HEK293T (cell line): ENCODE measurements at regions not wholly inside any gene's neighbourhood (a gene's known extent, or its start where the extent isn't known, plus 50 kb on each side); places are given as distances from the start of the nearest gene placed in this dataset.

Source experiments
- CTCF ChIA-PET: fragments of 350-600 bp; formaldehyde crosslinking; extraction: SDS; loops from one replicate; lab custom pipeline; 2021; ENCODE audit warnings: antibody characterized with exemption, inconsistent platforms; lab: Yijun Ruan, JAX
- POLR2A ChIA-PET: fragments of 350-600 bp; formaldehyde crosslinking; extraction: SDS; loops from one replicate; lab custom pipeline; 2020; ENCODE audit warnings: antibody characterized with exemption, inconsistent platforms; lab: Yijun Ruan, JAX
- DNase-seq: peaks from one replicate; pipeline ENCODE4 v3.0.0; 2012; ENCODE audit warnings: mixed read lengths; ENCODE audit errors: extremely low spot score
- ARNT ChIP-seq: fragments of 450-650 bp; IDR thresholded peaks from 2 replicates; pipeline ENCODE4 v1.6.1; 2017; ENCODE audit warnings: mild to moderate bottlenecking
- BHLHE40 ChIP-seq: fragments of 450-650 bp; IDR thresholded peaks from 2 replicates; pipeline ENCODE4 v1.6.1; 2016; ENCODE audit warnings: mild to moderate bottlenecking, moderate library complexity, borderline replicate concordance
- CTBP1 ChIP-seq: fragments of 450-650 bp; IDR thresholded peaks from 2 replicates; pipeline ENCODE4 v1.6.1; 2016; ENCODE audit warnings: borderline replicate concordance
- ELF4 ChIP-seq: fragments of 450-650 bp; IDR thresholded peaks from 2 replicates; pipeline ENCODE4 v1.6.1; 2017; ENCODE audit warnings: antibody characterized with exemption
- FOXA1 ChIP-seq: fragments of 450-650 bp; IDR thresholded peaks from 2 replicates; pipeline ENCODE4 v1.6.1; 2016; ENCODE audit warnings: mild to moderate bottlenecking
- FOXK2 ChIP-seq: fragments of 450-650 bp; IDR thresholded peaks from 2 replicates; pipeline ENCODE4 v1.6.1; 2016; ENCODE audit warnings: mild to moderate bottlenecking
- FOXM1 ChIP-seq: fragments of 450-650 bp; IDR thresholded peaks from 2 replicates; pipeline ENCODE4 v1.6.1; 2017; ENCODE audit warnings: mild to moderate bottlenecking, borderline replicate concordance
- HDGF ChIP-seq: fragments of 450-650 bp; IDR thresholded peaks from 2 replicates; pipeline ENCODE4 v1.6.1; 2017; ENCODE audit warnings: antibody characterized with exemption, borderline replicate concordance
- L3MBTL2 ChIP-seq: fragments of 450-650 bp; conservative IDR thresholded peaks from 2 replicates; pipeline ENCODE4 v1.6.1; 2016; ENCODE audit warnings: mild to moderate bottlenecking
- LEF1 ChIP-seq: fragments of 450-650 bp; IDR thresholded peaks from 2 replicates; pipeline ENCODE4 v1.6.1; 2017; ENCODE audit warnings: mild to moderate bottlenecking, borderline replicate concordance
- NFRKB ChIP-seq: fragments of 450-650 bp; IDR thresholded peaks from 2 replicates; pipeline ENCODE4 v1.6.1; 2016; ENCODE audit warnings: mild to moderate bottlenecking, moderate library complexity
- PKNOX1 ChIP-seq: fragments of 450-650 bp; IDR thresholded peaks from 2 replicates; pipeline ENCODE4 v1.6.1; 2016
- SP1 ChIP-seq: fragments of 450-650 bp; IDR thresholded peaks from 2 replicates; pipeline ENCODE4 v1.6.1; 2017
- SUZ12 ChIP-seq: fragments of 450-650 bp; IDR thresholded peaks from 2 replicates; pipeline ENCODE4 v1.6.1; 2016; ENCODE audit warnings: mild to moderate bottlenecking
- TARDBP ChIP-seq: fragments of 450-650 bp; IDR thresholded peaks from 2 replicates; pipeline ENCODE4 v1.6.1; 2016
- ZNF384 ChIP-seq: fragments of 450-650 bp; IDR thresholded peaks from 2 replicates; pipeline ENCODE4 v1.6.1; 2016

GRCh38 chr3:56889131-56889530, 87.4 kb upstream of the ARHGEF3 start:
- no peak for DNase-seq
- no peak for TF ChIP-seq FOXA1
- no peak for TF ChIP-seq SUZ12
- TF ChIP-seq CTBP1, result no peak
- TF ChIP-seq ZNF384, result no peak
- no peak for TF ChIP-seq BHLHE40
- TF ChIP-seq NFRKB, result no peak
- TF ChIP-seq TARDBP, result no peak
- TF ChIP-seq SP1, result no peak
- TF ChIP-seq LEF1, result no peak
- TF ChIP-seq FOXM1, result no peak
- no peak for TF ChIP-seq ARNT
- no peak for TF ChIP-seq L3MBTL2
- TF ChIP-seq HDGF, result no peak
- TF ChIP-seq PKNOX1, result no peak
- TF ChIP-seq FOXK2, result no peak
- ChIA-PET CTCF (no interaction called here), POLR2A (no interaction called here)

- TF ChIP-seq TARDBP (no peak), SUZ12 (no peak), PKNOX1 (no peak), HDGF (no peak), BHLHE40 (no peak), FOXA1 (no peak), L3MBTL2 (no peak), SP1 (no peak)
- ChIA-PET CTCF (no interaction called here), POLR2A (no interaction called here)
- no peak for DNase-seq
Observed at GRCh38 chr3:56887402-56888025, 85.8 kb upstream of the ARHGEF3 start.

GRCh38 chr3:56886314-56886713, 84.6 kb upstream of the ARHGEF3 start:
- TF ChIP-seq FOXM1 (no peak), LEF1 (no peak), ARNT (no peak), NFRKB (no peak), TARDBP (no peak), ELF4 (no peak), SP1 (no peak), HDGF (no peak), ZNF384 (no peak)
- no peak for DNase-seq
- POLR2A ChIA-PET, result no interaction called here
- CTCF ChIA-PET, result no interaction called here

GRCh38 chr3:56885879-56886278, 84.1 kb upstream of the ARHGEF3 start:
- DNase-seq, result no peak
- no peak for TF ChIP-seq PKNOX1
- no peak for TF ChIP-seq BHLHE40
- no peak for TF ChIP-seq ELF4
- no peak for TF ChIP-seq ARNT
- TF ChIP-seq LEF1, result no peak
- TF ChIP-seq HDGF, result no peak
- no peak for TF ChIP-seq ZNF384
- TF ChIP-seq SP1, result no peak
- no peak for TF ChIP-seq NFRKB
- TF ChIP-seq FOXA1, result no peak
- no peak for TF ChIP-seq FOXK2
- TF ChIP-seq FOXM1, result no peak
- no peak for TF ChIP-seq L3MBTL2
- no peak for TF ChIP-seq CTBP1
- no peak for TF ChIP-seq TARDBP
- no peak for TF ChIP-seq SUZ12
- ChIA-PET CTCF (no interaction called here), POLR2A (no interaction called here)

- ChIA-PET CTCF (no interaction called here), POLR2A (no interaction called here)
- TF ChIP-seq HDGF (no peak), ARNT (no peak), FOXM1 (no peak), FOXA1 (no peak), SUZ12 (no peak), CTBP1 (no peak), SP1 (no peak), TARDBP (no peak), L3MBTL2 (no peak), FOXK2 (no peak), BHLHE40 (no peak), NFRKB (no peak), LEF1 (no peak), ELF4 (no peak), ZNF384 (no peak), PKNOX1 (no peak)
- no peak for DNase-seq
Observed at GRCh38 chr3:56885453-56885852, 83.7 kb upstream of the ARHGEF3 start.
